HepG2 (cell line): ENCODE measurements at regions not wholly inside any gene's neighbourhood (a gene's known extent, or its start where the extent isn't known, plus 50 kb on each side); places are given as distances from the start of the nearest gene placed in this dataset.

Source experiments
- ATAC-seq: fragments of 200-7000 bp; cut with Tn5 transposase; 3 replicates; pipeline ENCODE4 v1.9.1; 2020; ENCODE audit warnings: mild to moderate bottlenecking, moderate library complexity
- BruUV-seq: library from RNA; stranded (reverse); fragments of 400-500 nt; replicated peaks from 2 replicates; lab custom pipeline; 2021; lab: Mats Ljungman, UMichigan
- CTCF ChIA-PET: fragments of 300-600 bp; formaldehyde crosslinking; extraction: SDS; loops from one replicate; lab custom pipeline; 2021; ENCODE audit warnings: low total read pairs, inconsistent platforms, low intra/inter-chr PET ratio; lab: Yijun Ruan, JAX
- POLR2A ChIA-PET: fragments of 350-600 bp; sonication (Branson Sonifier 250); formaldehyde crosslinking; loops from one replicate; lab custom pipeline; 2020; ENCODE audit warnings: antibody characterized with exemption, inconsistent platforms; lab: Yijun Ruan, JAX
- DNase-seq: peaks from one replicate; pipeline ENCODE4 v3.0.0-alpha.2; 2015; ENCODE audit warnings: low spot score
- FAIRE-seq: peaks from 3 replicates; lab custom pipeline; 2011; peaks lifted over from hg19 to GRCh38; lab: Jason Lieb, UNC
- H2AFZ ChIP-seq: one replicate; pipeline ENCODE4 v1.6.1; 2011; ENCODE audit warnings: low read length, inconsistent platforms
- H3K27ac ChIP-seq: fragments of 300-600 bp; 3 replicates; pipeline ENCODE4 v1.8.0; 2011; ENCODE audit warnings: mixed run types, mild to moderate bottlenecking, mixed read lengths, low read length, inconsistent platforms; ENCODE audit not compliant: insufficient read depth; ENCODE audit errors: extremely low read length
- H3K27me3 ChIP-seq, 2 experiments: fragments of 200-600 bp in 1 of 2; 2 replicates in 1 of 2; 3 replicates in 1 of 2; pipeline versions ENCODE4 v1.6.0 to v1.8.0; 2011; ENCODE audit warnings: low read length in 2 of 2, mild to moderate bottlenecking in 2 of 2, moderate library complexity in 2 of 2, inconsistent platforms in 1 of 2; ENCODE audit not compliant: insufficient read depth in 2 of 2, control insufficient read depth in 1 of 2
- H3K36me3 ChIP-seq, 2 experiments: fragments of 200-600 bp in 1 of 2; replicated peaks in 1 of 2; 2 replicates in 1 of 2; 3 replicates in 1 of 2; pipeline versions ENCODE4 v1.5.1 to v1.8.0; 2011; ENCODE audit warnings: low read length in 2 of 2, inconsistent platforms in 1 of 2; ENCODE audit not compliant: insufficient read depth in 2 of 2, control insufficient read depth in 1 of 2
- H3K4me1 ChIP-seq: 2 replicates; pipeline ENCODE4 v1.5.1; 2012; ENCODE audit warnings: low read length, inconsistent platforms; ENCODE audit not compliant: insufficient read depth
- H3K4me2 ChIP-seq: 2 replicates; pipeline ENCODE4 v1.6.0; 2011; ENCODE audit warnings: low read depth, low read length, inconsistent platforms
- H3K4me3 ChIP-seq, 3 experiments: fragments of 200-600 bp in 1 of 3; sonication (generic), shearing (Covaris generic) in 1 of 3; replicated peaks in 1 of 3; 2 replicates each; pipeline ENCODE4 v1.5.1; 2011 to 2016; ENCODE audit warnings: low read length in 3 of 3, inconsistent platforms in 2 of 3, low read depth in 2 of 3, mild to moderate bottlenecking in 2 of 3, control low read depth in 1 of 3, mixed read lengths in 1 of 3; ENCODE audit not compliant: insufficient read depth in 1 of 3
- H3K79me2 ChIP-seq: one replicate; pipeline ENCODE4 v1.6.1; 2011; ENCODE audit warnings: low read length, inconsistent platforms; ENCODE audit not compliant: insufficient read depth
- H3K9ac ChIP-seq: 2 replicates; pipeline ENCODE4 v1.6.0; 2011; ENCODE audit warnings: mild to moderate bottlenecking, low read depth, low read length, inconsistent platforms; ENCODE audit not compliant: insufficient read depth
- H3K9me3 ChIP-seq: 2 replicates; pipeline ENCODE4 v1.5.1; 2012; ENCODE audit warnings: mild to moderate bottlenecking, low read length
- H4K20me1 ChIP-seq: 2 replicates; pipeline ENCODE4 v1.6.0; 2011; ENCODE audit warnings: inconsistent platforms, mild to moderate bottlenecking, low read length, moderate library complexity; ENCODE audit not compliant: insufficient read depth
- KLF13 ChIP-seq: sonication (generic); formaldehyde crosslinking; IDR thresholded peaks from 2 replicates; pipeline ENCODE4 v1.4.0; 2020; ENCODE audit warnings: mild to moderate bottlenecking, missing genetic modification reagents
- MAFF ChIP-seq: IDR thresholded peaks from 2 replicates; pipeline ENCODE4 v1.6.1; 2011; ENCODE audit warnings: low read depth, low read length, improper control_type of control experiment
- MAFK ChIP-seq, 2 experiments: IDR thresholded peaks in 1 of 2; conservative IDR thresholded peaks in 1 of 2; 2 replicates each; pipeline ENCODE4 v1.6.1; 2011; ENCODE audit warnings: improper control_type of control experiment in 2 of 2, low read length in 2 of 2
- NPAS2 ChIP-seq: sonication (generic); formaldehyde crosslinking; IDR thresholded peaks from 2 replicates; pipeline ENCODE4 v1.8.0; 2022; ENCODE audit warnings: mild to moderate bottlenecking, missing genetic modification reagents, borderline replicate concordance
- SALL1 ChIP-seq: sonication (generic); formaldehyde crosslinking; IDR thresholded peaks from 2 replicates; pipeline ENCODE4 v1.8.0; 2022; ENCODE audit warnings: mild to moderate bottlenecking, missing genetic modification reagents
- SP140L ChIP-seq: sonication (generic); formaldehyde crosslinking; IDR thresholded peaks from 2 replicates; pipeline ENCODE4 v1.4.0; 2020; ENCODE audit warnings: missing genetic modification reagents, borderline replicate concordance
- SRSF9 ChIP-seq: fragments of 200-400 bp; formaldehyde crosslinking; IDR thresholded peaks from 2 replicates; pipeline ENCODE4 v1.6.1; 2018; ENCODE audit warnings: borderline replicate concordance, mild to moderate bottlenecking, low read depth, low read length; ENCODE audit not compliant: insufficient read depth, poor library complexity, severe bottlenecking
- ZNF124 ChIP-seq: sonication (generic); formaldehyde crosslinking; IDR thresholded peaks from 2 replicates; pipeline ENCODE4 v1.4.0; 2020; ENCODE audit warnings: missing genetic modification reagents
- ZNF546 ChIP-seq: sonication (generic); formaldehyde crosslinking; conservative IDR thresholded peaks from 2 replicates; pipeline ENCODE4 v1.8.1; 2023; ENCODE audit warnings: mild to moderate bottlenecking, missing genetic modification reagents
- ZNF768 ChIP-seq: sonication (generic); formaldehyde crosslinking; IDR thresholded peaks from 2 replicates; pipeline ENCODE4 v1.4.0; 2020; ENCODE audit warnings: missing genetic modification reagents
- ZSCAN9 ChIP-seq: IDR thresholded peaks from 2 replicates; pipeline ENCODE4 v1.6.1; 2016; ENCODE audit warnings: borderline replicate concordance
- in situ Hi-C: cut with HindIII; loops from 2 replicates; pipeline ENCODE4 v1.10.0; 2017; ENCODE audit warnings: low pct_unique_long_range_greater_than_20kb; ENCODE audit not compliant: extremely low pct_ligation_motif_present
- intact Hi-C: fragments of 100-400 bp; cut with micrococcal nuclease; formaldehyde crosslinking; loops from one replicate; pipeline ENCODE4 v1.10.0; 2022; ENCODE audit not compliant: unreplicated experiment
- TF ChIP-seq, protein P1 (sequence below): sonication (generic); formaldehyde crosslinking; IDR thresholded peaks from 2 replicates; pipeline ENCODE4 v1.5.0; 2020; ENCODE audit warnings: missing genetic modification reagents, mild to moderate bottlenecking, borderline replicate concordance
- TF ChIP-seq, protein P2 (sequence below): sonication (generic); formaldehyde crosslinking; IDR thresholded peaks from 2 replicates; pipeline ENCODE4 v1.4.0; 2020; ENCODE audit warnings: missing genetic modification reagents
- TF ChIP-seq, protein P3 (sequence below): sonication (generic); formaldehyde crosslinking; IDR thresholded peaks from 2 replicates; pipeline ENCODE4 v1.8.1; 2023; ENCODE audit warnings: missing genetic modification reagents, mild to moderate bottlenecking, borderline replicate concordance

DNA sequence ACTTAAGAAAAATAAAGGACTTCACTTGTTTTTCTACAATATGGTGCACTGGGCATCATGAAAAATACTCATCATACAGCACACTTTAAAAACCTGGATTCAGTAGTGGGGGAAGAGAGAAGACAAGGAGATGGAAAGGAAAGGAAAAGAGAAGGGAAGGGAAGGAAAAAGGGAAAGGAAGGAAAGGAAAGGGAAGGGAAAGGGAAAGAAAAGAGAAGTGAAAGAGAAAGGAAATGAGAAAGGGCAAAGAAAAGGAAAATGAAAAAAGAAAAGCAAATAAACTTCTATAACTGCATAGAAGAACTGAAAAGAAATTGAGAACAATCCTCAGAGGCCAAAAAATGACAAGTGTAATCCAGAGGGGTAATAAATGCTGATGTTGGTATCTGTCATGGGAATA lies 388.1 kb upstream of the PKDCC start (continued):
- TF ChIP-seq, protein P1, sequence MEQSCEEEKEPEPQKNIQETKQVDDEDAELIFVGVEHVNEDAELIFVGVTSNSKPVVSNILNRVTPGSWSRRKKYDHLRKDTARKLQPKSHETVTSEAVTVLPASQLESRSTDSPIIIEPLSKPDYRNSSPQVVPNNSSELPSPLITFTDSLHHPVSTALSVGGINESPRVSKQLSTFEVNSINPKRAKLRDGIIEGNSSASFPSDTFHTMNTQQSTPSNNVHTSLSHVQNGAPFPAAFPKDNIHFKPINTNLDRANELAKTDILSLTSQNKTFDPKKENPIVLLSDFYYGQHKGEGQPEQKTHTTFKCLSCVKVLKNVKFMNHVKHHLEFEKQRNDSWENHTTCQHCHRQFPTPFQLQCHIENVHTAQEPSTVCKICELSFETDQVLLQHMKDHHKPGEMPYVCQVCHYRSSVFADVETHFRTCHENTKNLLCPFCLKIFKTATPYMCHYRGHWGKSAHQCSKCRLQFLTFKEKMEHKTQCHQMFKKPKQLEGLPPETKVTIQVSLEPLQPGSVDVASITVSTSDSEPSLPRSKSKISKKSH (CRISPR knock-in tag) = no peak
- TF ChIP-seq SALL1 (CRISPR knock-in tag) = no peak
- no peak for TF ChIP-seq NPAS2 (CRISPR knock-in tag)
- no peak for TF ChIP-seq KLF13 (CRISPR knock-in tag)
- no peak for TF ChIP-seq ZNF546 (CRISPR knock-in tag)
- no peak for TF ChIP-seq SRSF9
- TF ChIP-seq SP140L (CRISPR knock-in tag) = no peak
- TF ChIP-seq, protein P2, sequence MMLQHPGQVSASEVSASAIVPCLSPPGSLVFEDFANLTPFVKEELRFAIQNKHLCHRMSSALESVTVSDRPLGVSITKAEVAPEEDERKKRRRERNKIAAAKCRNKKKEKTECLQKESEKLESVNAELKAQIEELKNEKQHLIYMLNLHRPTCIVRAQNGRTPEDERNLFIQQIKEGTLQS (CRISPR knock-in tag) = no peak
- no peak for TF ChIP-seq ZNF768 (CRISPR knock-in tag)
- no peak for TF ChIP-seq ZNF124 (CRISPR knock-in tag)

DNA sequence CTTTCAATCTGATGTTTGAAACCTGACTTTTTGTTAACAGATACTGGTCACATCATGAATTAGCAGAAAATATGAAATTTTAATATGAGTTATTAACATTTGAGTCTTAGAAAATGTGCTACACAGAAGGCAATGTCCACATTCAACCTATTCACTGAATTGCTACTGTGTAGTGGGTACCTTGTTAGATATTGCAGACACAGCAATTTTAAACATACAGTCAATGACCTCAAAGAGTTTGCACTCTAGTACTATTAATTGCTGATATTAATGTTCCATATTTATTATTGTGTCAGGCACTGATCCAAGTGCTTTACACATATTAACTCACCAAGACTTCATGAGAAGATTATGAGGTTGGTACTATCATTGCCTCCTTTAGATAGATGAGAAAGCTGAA lies 385.4 kb upstream of the PKDCC start:
- Histone ChIP-seq H3K4me3 (no peak overlapping the region), H3K27ac (no peak overlapping the region), H3K36me3 (no peaks in the 10 kb centered on the region), H2AFZ (no peak overlapping the region), H3K27me3 (peaks cover 0 to 6% of the 10 kb centered on the region in 2 experiments; a peak in 2 of 5 replicates), H4K20me1 (no peaks in the 10 kb centered on the region), H3K4me1 (no peaks in the 10 kb centered on the region), H3K4me2 (no peak overlapping the region), H3K9ac (no peak overlapping the region), H3K9me3 (no peaks in the 10 kb centered on the region)
- intact Hi-C loops (no loop called here), in situ Hi-C loops (no loop called here)
- ChIA-PET POLR2A (no interaction called here), CTCF (no interaction called here)
- ATAC-seq (no peak), DNase-seq (no peak), FAIRE-seq (no peak)
- BruUV-seq = no TSS peak
- TF ChIP-seq, protein P3, sequence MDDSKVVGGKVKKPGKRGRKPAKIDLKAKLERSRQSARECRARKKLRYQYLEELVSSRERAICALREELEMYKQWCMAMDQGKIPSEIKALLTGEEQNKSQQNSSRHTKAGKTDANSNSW (CRISPR knock-in tag) = no peak
- TF ChIP-seq MAFK (conservative IDR thresholded peaks at IDR 0.05 in 1 of 2, IDR thresholded peaks at IDR 0.05 in 1 of 2; ENCODE audit: low read length in 2 of 2) (peak; percentile 92 to 96), MAFF (peak; percentile 92), ZSCAN9 (CRISPR knock-in tag) (no peak)
- TF ChIP-seq, all 625 proteins: peak for 2
- no peaks in the 10 kb centered on the region for H3K79me2 ChIP-seq
